Thyroid gland (tissue), 4 donors: ENCODE measurements at regions not wholly inside any gene's neighbourhood (a gene's known extent, or its start where the extent isn't known, plus 50 kb on each side); places are given as distances from the start of the nearest gene placed in this dataset.

Source experiments
- CTCF ChIP-seq, 6 experiments: fragments of 200-600 bp in 3 of 6; fragments of 450-650 bp in 3 of 6; sonication (generic) in 3 of 6; IDR thresholded peaks; one replicate each; pipeline ENCODE4 v1.5.1; 2016 to 2019; ENCODE audit warnings: antibody characterized with exemption in 6 of 6, mild to moderate bottlenecking in 2 of 6, inconsistent platforms in 1 of 6, moderate library complexity in 1 of 6
- POLR2A ChIP-seq, 2 donors: fragments of 450-650 bp; IDR thresholded peaks; one replicate each; pipeline ENCODE4 v1.6.1; 2017; ENCODE audit warnings: antibody characterized with exemption in 2 of 2, mild to moderate bottlenecking in 2 of 2, moderate library complexity in 1 of 2

DNA sequence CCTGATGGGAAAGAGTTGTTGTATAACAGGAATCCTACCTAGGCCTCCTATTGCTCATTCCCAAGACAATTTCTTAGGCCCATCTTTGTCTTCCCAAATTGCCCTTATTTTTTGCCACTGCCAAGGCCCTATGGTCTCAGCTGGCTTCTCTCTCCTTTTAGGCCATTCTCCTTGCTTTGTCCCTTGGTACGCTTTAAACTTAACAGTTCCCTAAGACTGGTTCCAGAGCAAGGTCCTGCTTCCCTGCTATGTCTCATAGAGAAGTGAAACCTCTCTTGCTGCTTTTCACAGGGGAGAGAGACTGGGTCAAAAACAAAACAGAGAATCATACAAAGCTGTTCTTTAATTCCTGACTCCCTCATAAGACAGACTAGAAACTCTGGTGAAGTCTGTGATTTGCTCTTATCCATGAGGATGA lies 77.1 kb downstream of the XCL2 start:
- TF ChIP-seq CTCF (IDR thresholded peaks at IDR 0.05) (no peak), POLR2A (IDR thresholded peaks at IDR 0.05) (no peak)
